GM12875 (cell line): ENCODE measurements at regions not wholly inside any gene's neighbourhood (a gene's known extent, or its start where the extent isn't known, plus 50 kb on each side); places are given as distances from the start of the nearest gene placed in this dataset.
"Not testable (repeated sequence)": the region's sequence is repeated elsewhere in the genome, so short reads cannot be mapped to it uniquely, and the experiment has no call there.

Experiments
- H3K4me3 ChIP-seq: one replicate; pipeline ENCODE4 v1.5.1; 2011; ENCODE audit warnings: low read depth, low read length, control low read depth
- CTCF ChIP-seq: IDR thresholded peaks from 2 replicates; pipeline ENCODE4 v1.5.1; 2011; ENCODE audit warnings: low read depth, mild to moderate bottlenecking, control low read depth, inconsistent platforms, low read length, moderate library complexity, borderline replicate concordance; ENCODE audit not compliant: insufficient read depth

- H3K4me3 ChIP-seq = no peak overlapping the region
- TF ChIP-seq CTCF = no peak
Measured at GRCh38 chr15:24823473-24823872, 131.3 kb upstream of the SNRPN start.

- H3K4me3 ChIP-seq = no peak overlapping the region
- TF ChIP-seq CTCF = no peak
Measured at GRCh38 chr15:24832282-24832681, 122.5 kb upstream of the SNRPN start.

- TF ChIP-seq CTCF = no peak
- H3K4me3 ChIP-seq = no peak overlapping the region
Measured at GRCh38 chr15:24835301-24835700, 119.5 kb upstream of the SNRPN start.

GRCh38 chr15:24848050-24848449 is 106.7 kb upstream of the SNRPN start:
- no peak for TF ChIP-seq CTCF
- no peak overlapping the region for H3K4me3 ChIP-seq

- no peak for TF ChIP-seq CTCF
- no peak overlapping the region for H3K4me3 ChIP-seq
Measured at GRCh38 chr15:24856397-24857390, 98.1 kb upstream of the SNRPN start.

- TF ChIP-seq CTCF = no peak
- H3K4me3 ChIP-seq = no peak overlapping the region
Measured at GRCh38 chr15:24857763-24858162, 97.0 kb upstream of the SNRPN start.

GRCh38 chr15:24858183-24858582 is 96.6 kb upstream of the SNRPN start:
- not testable (repeated sequence) for H3K4me3 ChIP-seq
